Heart right ventricle (tissue), 16 donors: ENCODE measurements at regions not wholly inside any gene's neighbourhood (a gene's known extent, or its start where the extent isn't known, plus 50 kb on each side); places are given as distances from the start of the nearest gene placed in this dataset.
"Not testable (repeated sequence)": the region's sequence is repeated elsewhere in the genome, so short reads cannot be mapped to it uniquely, and the experiment has no call there.

Experiments
- ATAC-seq, 8 donors: fragments of 200-7000 bp; cut with Tn5 transposase; one replicate each; pipeline ENCODE4 v1.9.1; 2020; ENCODE audit warnings: mild to moderate bottlenecking in 8 of 8, moderate library complexity in 8 of 8, moderate number of reproducible peaks in 1 of 8
- DNase-seq, 2 donors: peaks; one replicate each; pipeline ENCODE4 v3.0.0-alpha.2; 2020
- H3K27ac ChIP-seq, 10 donors: fragments of 200-600 bp; sonication (generic) in 2 of 10; one replicate each; pipeline versions ENCODE4 v1.5.0 to v1.8.0; 2020 to 2022; ENCODE audit warnings: mild to moderate bottlenecking in 3 of 10
- H3K27me3 ChIP-seq, 7 donors: fragments of 200-600 bp; one replicate each; pipeline ENCODE4 v1.8.0; 2021 to 2022; ENCODE audit warnings: mild to moderate bottlenecking in 2 of 7
- H3K36me3 ChIP-seq, 9 donors: fragments of 200-600 bp; sonication (generic) in 1 of 9; one replicate each; pipeline versions ENCODE4 v1.5.0 to v1.8.0; 2020 to 2022; ENCODE audit warnings: mild to moderate bottlenecking in 2 of 9
- H3K4me1 ChIP-seq, 9 donors: fragments of 200-600 bp; sonication (generic) in 1 of 9; one replicate each; pipeline versions ENCODE4 v1.5.0 to v1.8.0; 2020 to 2022; ENCODE audit warnings: mild to moderate bottlenecking in 4 of 9
- H3K4me3 ChIP-seq, 10 donors: fragments of 200-600 bp; sonication (generic) in 2 of 10; one replicate each; pipeline versions ENCODE4 v1.5.0 to v1.8.0; 2020 to 2022; ENCODE audit warnings: mild to moderate bottlenecking in 7 of 10, moderate library complexity in 2 of 10
- H3K9me3 ChIP-seq, 11 donors: fragments of 200-600 bp in 10 of 11; sonication (generic) in 2 of 11; one replicate each; pipeline versions ENCODE4 v1.5.0 to v1.8.0; 2013 to 2022; ENCODE audit warnings: mild to moderate bottlenecking in 2 of 11, control low read depth in 1 of 11, moderate library complexity in 1 of 11
- CTCF ChIP-seq, 9 donors: fragments of 200-600 bp; sonication (generic) in 2 of 9; IDR thresholded peaks; one replicate each; pipeline versions ENCODE4 v1.5.0 to v1.8.0; 2021 to 2022; ENCODE audit warnings: antibody characterized with exemption in 9 of 9, mild to moderate bottlenecking in 5 of 9, moderate library complexity in 1 of 9
- WGBS, 2 donors: extraction: QIAGEN DNeasy Blood & Tissue Kit; methylation state at CpG; one replicate each; pipeline ENCODE4 v1.1.7; 2013; ENCODE audit warnings: inconsistent platforms in 1 of 2; 5-methylcytosine and 5-hydroxymethylcytosine counted together
- intact Hi-C, 10 donors: fragments of 100-400 bp; cut with DNase I; formaldehyde crosslinking; loops; one replicate each; pipeline versions ENCODE4 v1.11.1 to v1.14.2; 2022
- donor health status: Arrhythmogenic right ventricular cardiomyopathy.
- donor health status: ischemic (EF 13 %, LVEDD 7.1; RV severe dilation, severe dysfunction).
- donor health status: healthy with polysubstance abuse.
- donor health status: DM: no; HTN: yes; CAD: no.
- donor health status: DM: no; HTN: no; CAD: no.
- donor health status: ischemic (EF 25% LVEDD 6.9; RV normal size, moderate dysfunction).
- donor health status: ischemic (EF 25% LVEDD 5.7; RV mildly dilated, moderate dysfunction).
- donor health status: healthy.
- donor health status: DM: yes; HTN: yes; CAD: no.
- donor health status: Ischemic cardiomyopathy.
- donor health status: ischemic (EF 35%, LVEDD 5.7; RV mildly dilated, moderate dysfunction).
- donor health status: nonischemic (EF 11% LVEDD 7.7; RV severe dilation, severe dysfunction).
- donor health status: DM: yes; HTN: yes; CAD: no.
- donor health status: PGD.
- donor health status: ischemic (EF 29% LVEDD 5.4; RV normal size, mild dysfunction).
- donor health status: nonischemic (EF 23%, LVEDD 6.1; RV moderate dilation, normal function).

GRCh38 chr2:16067037-16067406, 126.7 kb downstream of the MYCN start:
- Histone ChIP-seq H3K36me3 (no peaks in the 10 kb centered on the region), H3K4me3 (no peak overlapping the region), H3K27me3 (peaks cover 0 to 4% (median 0%) of the 10 kb centered on the region in 7 donors), H3K4me1 (no peaks in the 10 kb centered on the region), H3K9me3 (peaks cover 0 to 24% (median 9%) of the 10 kb centered on the region in 11 donors), H3K27ac (no peak overlapping the region)
- 93 to 95% methylated on average over 10 of the region's 10 CpGs for WGBS, 2 donors
- ATAC-seq (no peak), DNase-seq (no peak)
- TF ChIP-seq CTCF (IDR thresholded peaks at IDR 0.05), result no peak
- intact Hi-C loops, result no loop called here

- Histone ChIP-seq H3K36me3 (no peaks in the 10 kb centered on the region), H3K4me1 (no peaks in the 10 kb centered on the region), H3K27ac (no peak overlapping the region), H3K9me3 (peaks cover 0 to 24% (median 9%) of the 10 kb centered on the region in 11 donors), H3K27me3 (peaks cover 0 to 4% (median 0%) of the 10 kb centered on the region in 7 donors), H3K4me3 (no peak overlapping the region)
- intact Hi-C loops, result no loop called here
- DNase-seq (no peak), ATAC-seq (no peak)
- TF ChIP-seq CTCF (IDR thresholded peaks at IDR 0.05), result no peak
- 81 to 83% methylated on average over 4 of the region's 4 CpGs for WGBS, 2 donors
Observed at GRCh38 chr2:16066261-16067036, 126.1 kb downstream of the MYCN start.

GRCh38 chr2:16065272-16066069, 125.1 kb downstream of the MYCN start:
- intact Hi-C loops, H3K36me3 ChIP-seq, H3K4me3 ChIP-seq, ATAC-seq, DNase-seq, H3K27ac ChIP-seq, H3K27me3 ChIP-seq, H3K4me1 ChIP-seq: not testable (repeated sequence)
- peaks cover 0 to 24% (median 9%) of the 10 kb centered on the region in 11 donors for H3K9me3 ChIP-seq
- WGBS, 2 donors, result 77 to 78% methylated on average over 4 of the region's 4 CpGs

- DNase-seq (no peak), ATAC-seq (no peak)
- intact Hi-C loops, result no loop called here
- WGBS, 2 donors, result 79 to 83% methylated on average over 2 of the region's 2 CpGs
- no peak overlapping the region for H3K4me3 ChIP-seq
- no peak overlapping the region for H3K27ac ChIP-seq
- H3K27me3 ChIP-seq, result peaks cover 0 to 8% (median 0%) of the 10 kb centered on the region in 7 donors
- TF ChIP-seq CTCF (IDR thresholded peaks at IDR 0.05), result no peak
- H3K4me1 ChIP-seq, result no peaks in the 10 kb centered on the region
- H3K36me3 ChIP-seq, result no peaks in the 10 kb centered on the region
- peaks cover 0 to 24% (median 9%) of the 10 kb centered on the region in 11 donors for H3K9me3 ChIP-seq
Observed at GRCh38 chr2:16064745-16065144, 124.4 kb downstream of the MYCN start.
